Endodermal cell (in vitro differentiated cells): ENCODE measurements at regions not wholly inside any gene's neighbourhood (a gene's known extent, or its start where the extent isn't known, plus 50 kb on each side); places are given as distances from the start of the nearest gene placed in this dataset.
A peak's percentile ranks its signal among the peaks of the same experiment; 100 is the strongest.
"Not testable (repeated sequence)": the region's sequence is repeated elsewhere in the genome, so short reads cannot be mapped to it uniquely, and the experiment has no call there.

Experiments used
- DNase-seq: peaks from one replicate; pipeline ENCODE4 v3.0.0-alpha.2; 2017
- H3K27ac ChIP-seq: 2 replicates; pipeline ENCODE4 v1.5.1; 2013; ENCODE audit warnings: mild to moderate bottlenecking, low read depth, low read length, moderate library complexity
- H3K27me3 ChIP-seq: 2 replicates; pipeline ENCODE4 v1.6.1; 2013; ENCODE audit warnings: mild to moderate bottlenecking, low read length, moderate library complexity; ENCODE audit not compliant: insufficient read depth, control insufficient read depth, poor library complexity, severe bottlenecking
- H3K36me3 ChIP-seq: 2 replicates; pipeline ENCODE4 v1.7.0; 2013; ENCODE audit warnings: mild to moderate bottlenecking, low read length, moderate library complexity; ENCODE audit not compliant: control insufficient read depth, insufficient read depth
- H3K4me1 ChIP-seq: one replicate; pipeline ENCODE4 v1.7.0; 2013; ENCODE audit warnings: low read length; ENCODE audit not compliant: control insufficient read depth, insufficient read depth
- H3K4me3 ChIP-seq: 2 replicates; pipeline ENCODE4 v1.5.1; 2013; ENCODE audit warnings: mild to moderate bottlenecking, low read length, moderate library complexity
- H3K9ac ChIP-seq: 2 replicates; pipeline ENCODE4 v1.6.1; 2013; ENCODE audit warnings: mild to moderate bottlenecking, low read length, moderate library complexity; ENCODE audit not compliant: poor library complexity, severe bottlenecking; ENCODE audit errors: extremely low read depth
- H3K9me3 ChIP-seq: 2 replicates; pipeline ENCODE4 v1.6.1; 2013; ENCODE audit warnings: mild to moderate bottlenecking, low read length, moderate library complexity; ENCODE audit not compliant: control insufficient read depth
- H3K27ac Mint-ChIP-seq: 2 replicates; pipeline ENCODE4 v1.8.0; 2020; ENCODE audit warnings: mixed read lengths
- H3K27me3 Mint-ChIP-seq: 2 replicates; pipeline ENCODE4 v1.8.0; 2021; ENCODE audit warnings: mild to moderate bottlenecking, mixed read lengths; ENCODE audit not compliant: insufficient read depth
- H3K36me3 Mint-ChIP-seq: 2 replicates; pipeline ENCODE4 v1.8.0; 2020; ENCODE audit warnings: low read depth, mixed read lengths
- H3K4me1 Mint-ChIP-seq: 2 replicates; pipeline ENCODE4 v1.8.0; 2020; ENCODE audit warnings: mixed read lengths
- H3K4me3 Mint-ChIP-seq: 2 replicates; pipeline ENCODE4 v1.8.0; 2020; ENCODE audit warnings: mild to moderate bottlenecking, moderate library complexity, mixed read lengths
- H3K9me3 Mint-ChIP-seq: 2 replicates; pipeline ENCODE4 v1.8.0; 2020; ENCODE audit warnings: mild to moderate bottlenecking, mixed read lengths
- WGBS, 2 experiments: methylation state at CpG; one replicate each; pipeline versions ENCODE4 v1.1.5 to v1.1.7; 2013; ENCODE audit warnings: missing lambda C conversion rate in 2 of 2, mixed read lengths in 1 of 2; ENCODE audit not compliant: insufficient coverage in 1 of 2, insufficient read length in 1 of 2; 5-methylcytosine and 5-hydroxymethylcytosine counted together
- TF ChIP-seq, protein P1 (sequence below): fragments of 200-600 bp; sonication (generic); conservative IDR thresholded peaks from 2 replicates; pipeline ENCODE4 v1.5.0; 2021; ENCODE audit warnings: antibody characterized with exemption, mild to moderate bottlenecking

DNA sequence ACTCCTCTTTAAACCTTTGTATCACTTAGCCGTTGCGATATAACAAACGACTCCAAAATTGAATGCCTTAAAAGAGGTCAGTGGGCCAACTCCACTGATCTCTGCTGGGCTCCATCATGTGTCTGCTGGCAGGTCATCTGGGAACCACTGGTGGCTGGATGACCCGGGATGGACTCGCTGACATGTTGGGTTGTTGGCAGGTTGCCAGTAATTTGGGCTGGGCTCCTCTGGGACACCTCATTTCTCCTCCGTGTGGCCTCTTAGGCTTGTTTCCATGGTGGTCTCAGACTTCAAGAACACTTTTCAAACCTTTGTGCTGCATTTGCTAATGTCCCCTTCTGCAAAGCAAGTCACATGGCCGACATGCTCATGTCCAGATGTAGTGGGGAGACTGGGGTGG, 139.3 kb upstream of the POU3F1 start:
- Mint-ChIP-seq H3K27ac (no peak overlapping the region), H3K4me3 (no peak overlapping the region), H3K4me1 (peaks cover 11% of the 10 kb centered on the region), H3K27me3 (peaks cover 63% of the 10 kb centered on the region), H3K36me3 (no peaks in the 10 kb centered on the region), H3K9me3 (peaks cover 14% of the 10 kb centered on the region)
- Histone ChIP-seq H3K4me3 (no peak overlapping the region), H3K27ac (no peak overlapping the region), H3K9me3 (peaks cover 10% of the 10 kb centered on the region), H3K4me1 (peaks cover 4% of the 10 kb centered on the region), H3K36me3 (no peaks in the 10 kb centered on the region), H3K27me3 (peaks cover 79% of the 10 kb centered on the region), H3K9ac (no peak overlapping the region)
- DNase-seq: no peak
- TF ChIP-seq, protein P1, sequence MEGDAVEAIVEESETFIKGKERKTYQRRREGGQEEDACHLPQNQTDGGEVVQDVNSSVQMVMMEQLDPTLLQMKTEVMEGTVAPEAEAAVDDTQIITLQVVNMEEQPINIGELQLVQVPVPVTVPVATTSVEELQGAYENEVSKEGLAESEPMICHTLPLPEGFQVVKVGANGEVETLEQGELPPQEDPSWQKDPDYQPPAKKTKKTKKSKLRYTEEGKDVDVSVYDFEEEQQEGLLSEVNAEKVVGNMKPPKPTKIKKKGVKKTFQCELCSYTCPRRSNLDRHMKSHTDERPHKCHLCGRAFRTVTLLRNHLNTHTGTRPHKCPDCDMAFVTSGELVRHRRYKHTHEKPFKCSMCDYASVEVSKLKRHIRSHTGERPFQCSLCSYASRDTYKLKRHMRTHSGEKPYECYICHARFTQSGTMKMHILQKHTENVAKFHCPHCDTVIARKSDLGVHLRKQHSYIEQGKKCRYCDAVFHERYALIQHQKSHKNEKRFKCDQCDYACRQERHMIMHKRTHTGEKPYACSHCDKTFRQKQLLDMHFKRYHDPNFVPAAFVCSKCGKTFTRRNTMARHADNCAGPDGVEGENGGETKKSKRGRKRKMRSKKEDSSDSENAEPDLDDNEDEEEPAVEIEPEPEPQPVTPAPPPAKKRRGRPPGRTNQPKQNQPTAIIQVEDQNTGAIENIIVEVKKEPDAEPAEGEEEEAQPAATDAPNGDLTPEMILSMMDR: no peak
- 90 to 95% methylated on average over 7 of the region's 7 CpGs for WGBS, 2 experiments

DNA sequence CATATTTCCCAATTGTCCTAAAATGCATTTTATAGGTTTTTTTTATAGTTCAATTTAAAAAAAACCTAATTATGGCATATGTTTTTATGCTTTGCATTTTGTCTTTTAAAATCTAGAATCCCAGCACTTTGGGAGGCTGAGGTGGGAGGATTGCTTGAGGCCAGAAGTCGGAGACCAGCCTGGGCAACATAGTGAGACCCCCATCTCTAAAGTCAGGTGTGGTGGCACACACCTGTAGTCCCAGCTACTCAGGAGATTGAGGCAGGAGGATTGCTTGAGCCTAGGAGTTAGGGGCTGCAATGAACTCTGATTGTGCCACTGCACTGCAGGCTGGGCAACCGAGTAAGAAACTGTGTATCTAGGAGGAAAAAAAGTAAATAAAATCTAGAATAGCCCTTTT, 137.2 kb upstream of the POU3F1 start:
- Mint-ChIP-seq H3K27me3 (peaks cover 56% of the 10 kb centered on the region), H3K4me3 (no peak overlapping the region), H3K36me3 (no peaks in the 10 kb centered on the region), H3K4me1 (peaks cover 11% of the 10 kb centered on the region), H3K27ac (no peak overlapping the region), H3K9me3 (peaks cover 14% of the 10 kb centered on the region)
- TF ChIP-seq, protein P1: no peak
- WGBS, 2 experiments: 92 to 100% methylated on average over 1 to 2 of the region's 2 CpGs
- H3K4me1 ChIP-seq: peaks cover 4% of the 10 kb centered on the region
- peaks cover 57% of the 10 kb centered on the region for H3K27me3 ChIP-seq
- peaks cover 9% of the 10 kb centered on the region for H3K9me3 ChIP-seq
- H3K36me3 ChIP-seq: no peaks in the 10 kb centered on the region
- H3K9ac ChIP-seq: no peak overlapping the region
- no peak overlapping the region for H3K4me3 ChIP-seq
- H3K27ac ChIP-seq: no peak overlapping the region
- DNase-seq: no peak

DNA sequence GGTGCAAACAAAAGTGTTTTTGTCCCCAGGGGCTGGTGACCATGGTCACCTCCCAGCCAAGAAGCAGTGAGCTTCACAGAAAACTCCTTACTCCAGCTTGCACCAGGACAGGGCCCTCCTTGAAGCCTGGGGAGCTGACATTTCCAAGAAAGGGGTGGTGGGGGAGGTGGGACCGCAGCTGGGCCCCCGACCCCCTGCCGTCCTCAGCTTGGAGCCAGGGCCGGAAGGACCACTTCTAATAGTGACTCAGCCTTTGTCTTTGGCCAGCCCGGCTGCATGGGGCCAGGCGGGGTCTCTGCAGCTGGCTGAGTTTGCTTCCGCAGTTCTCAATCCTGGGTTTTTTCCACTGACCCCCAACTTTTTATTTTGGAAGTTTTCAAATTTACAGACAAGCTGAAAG, 136.5 kb upstream of the POU3F1 start:
- peaks cover 4% of the 10 kb centered on the region for H3K4me1 ChIP-seq
- Mint-ChIP-seq H3K27me3 (peaks cover 55% of the 10 kb centered on the region), H3K36me3 (no peaks in the 10 kb centered on the region), H3K27ac (no peak overlapping the region), H3K4me3 (no peak overlapping the region), H3K4me1 (peaks cover 11% of the 10 kb centered on the region), H3K9me3 (peaks cover 14% of the 10 kb centered on the region)
- H3K27ac ChIP-seq: no peak overlapping the region
- H3K27me3 ChIP-seq: peaks cover 57% of the 10 kb centered on the region
- H3K9me3 ChIP-seq: peaks cover 7% of the 10 kb centered on the region
- 38 to 46% methylated on average over 3 to 7 of the region's 7 CpGs for WGBS, 2 experiments
- TF ChIP-seq, protein P1: no peak
- peak; percentile 82 for DNase-seq
- no peaks in the 10 kb centered on the region for H3K36me3 ChIP-seq
- no peak overlapping the region for H3K4me3 ChIP-seq
- H3K9ac ChIP-seq: no peak overlapping the region

GRCh38 chr1:38180388-38180787, 133.8 kb upstream of the POU3F1 start:
- not testable (repeated sequence) for H3K36me3 ChIP-seq, H3K27ac Mint-ChIP-seq, DNase-seq, H3K27ac ChIP-seq, H3K36me3 Mint-ChIP-seq, H3K9me3 ChIP-seq, H3K4me3 ChIP-seq, H3K9ac ChIP-seq, H3K4me3 Mint-ChIP-seq, H3K4me1 ChIP-seq
- peaks cover 50% of the 10 kb centered on the region for H3K27me3 ChIP-seq
- peaks cover 14% of the 10 kb centered on the region for H3K9me3 Mint-ChIP-seq
- WGBS, 2 experiments: 100% methylated on average over 1 of the region's 1 CpG; no CpG with 5 or more reads in 1 of the 2 experiments
- peaks cover 40% of the 10 kb centered on the region for H3K27me3 Mint-ChIP-seq
- peaks cover 11% of the 10 kb centered on the region for H3K4me1 Mint-ChIP-seq
